HG03135 (cell line): ENCODE measurements at regions not wholly inside any gene's neighbourhood (a gene's known extent, or its start where the extent isn't known, plus 50 kb on each side); places are given as distances from the start of the nearest gene placed in this dataset.
"Not testable (repeated sequence)": the region's sequence is repeated elsewhere in the genome, so short reads cannot be mapped to it uniquely, and the experiment has no call there.

Experiments
- ATAC-seq: cut with Tn5 transposase; IDR thresholded peaks from one replicate; pipeline ENCODE4 v1.9.1; 2021; ENCODE audit warnings: mild to moderate bottlenecking, moderate library complexity; ENCODE audit not compliant: unreplicated experiment

DNA sequence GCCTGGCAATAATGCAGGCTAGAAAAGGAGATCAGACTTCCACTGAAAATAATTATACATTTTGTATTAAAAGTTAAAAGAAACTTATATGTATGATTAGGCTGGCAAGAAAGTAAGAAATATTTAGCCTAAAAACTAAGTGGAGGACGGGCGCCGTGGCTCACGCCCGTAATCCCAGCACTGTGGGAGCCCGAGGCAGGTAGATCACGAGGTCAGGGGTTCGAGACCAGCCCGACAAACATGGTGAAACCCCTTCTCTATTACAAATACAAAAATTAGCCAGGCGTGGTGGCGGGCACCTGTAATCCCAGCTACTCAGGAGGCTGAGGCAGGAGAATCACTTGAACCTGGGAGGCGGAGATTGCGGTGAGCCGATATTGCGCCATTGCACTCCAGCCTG is 707.0 kb downstream of the C6orf118 start:
- ATAC-seq, result not testable (repeated sequence)

DNA sequence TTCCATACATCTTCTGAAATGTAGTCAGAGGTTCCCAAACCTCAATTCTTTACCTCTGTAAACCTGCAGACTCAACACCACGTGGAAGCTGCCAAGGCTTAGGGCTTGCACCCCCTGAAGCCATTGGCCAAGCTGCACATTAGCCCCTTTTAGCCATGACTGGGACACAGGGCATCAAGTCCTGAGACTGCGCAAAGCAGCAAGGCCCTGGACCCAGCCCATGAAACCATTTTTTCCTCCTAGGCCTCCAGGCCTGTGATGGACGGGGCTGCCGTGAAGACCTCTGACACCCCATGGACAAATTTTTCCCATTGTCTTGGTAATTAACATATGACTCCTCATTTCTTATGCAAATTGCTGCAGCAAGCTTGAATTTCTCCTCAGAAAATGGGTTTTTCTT is 727.8 kb downstream of the C6orf118 start:
- ATAC-seq, result no peak

DNA sequence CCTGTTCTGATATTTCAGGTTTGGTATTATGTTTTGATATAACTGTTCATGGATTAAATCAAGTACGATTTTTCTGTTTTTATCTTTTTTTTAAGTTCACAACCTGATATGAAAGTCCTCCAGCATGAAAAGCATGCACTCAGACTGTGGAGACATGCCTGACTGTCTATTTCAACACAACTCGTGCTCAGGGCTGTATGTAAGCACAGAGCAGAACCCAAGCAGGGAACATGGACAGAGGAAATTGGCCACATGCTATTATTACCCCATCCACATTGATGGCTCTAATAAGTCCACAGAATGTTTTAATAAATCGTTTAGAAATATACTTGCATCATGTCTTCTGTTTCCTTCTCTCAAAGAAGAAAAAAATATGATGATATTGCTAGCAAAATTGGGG is 730.4 kb downstream of the C6orf118 start:
- no peak for ATAC-seq

DNA sequence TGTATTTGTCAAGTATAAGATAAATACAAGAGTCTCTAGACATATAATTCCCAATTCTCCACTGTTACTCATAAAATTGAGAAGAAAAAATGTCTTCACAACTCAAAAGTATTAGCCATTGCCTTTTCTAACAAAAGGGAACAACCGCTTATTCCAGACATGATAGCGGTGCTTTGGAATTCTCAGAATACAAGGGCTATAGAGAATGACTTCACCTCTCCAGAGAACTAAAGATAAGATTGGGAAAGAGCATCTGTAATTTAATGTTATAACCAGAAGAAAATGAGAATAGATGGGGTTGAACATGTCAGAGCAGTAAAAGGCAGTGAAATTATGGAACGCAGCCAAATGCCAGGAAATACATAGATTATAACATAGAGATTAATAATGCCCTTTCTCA is 730.8 kb downstream of the C6orf118 start:
- no peak for ATAC-seq

DNA sequence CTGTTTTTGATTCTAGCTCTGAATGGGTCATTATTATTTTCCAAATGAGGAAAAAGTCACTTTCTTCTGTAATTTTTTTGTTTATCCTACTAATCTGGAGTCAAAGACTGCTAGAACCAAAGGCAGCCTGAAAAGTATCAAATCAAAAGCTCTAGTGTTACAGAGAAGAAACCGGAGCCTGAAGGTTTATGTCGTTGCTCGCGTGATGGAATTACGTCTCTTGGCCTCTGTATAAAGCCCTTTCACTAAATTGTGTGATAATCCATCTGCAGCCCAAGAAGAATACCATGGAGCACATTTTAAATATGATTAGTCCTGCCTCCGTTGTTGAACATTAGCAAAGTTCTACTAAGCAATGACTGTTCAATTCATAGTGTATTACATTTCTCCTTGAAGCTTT is 738.6 kb downstream of the C6orf118 start:
- no peak for ATAC-seq

DNA sequence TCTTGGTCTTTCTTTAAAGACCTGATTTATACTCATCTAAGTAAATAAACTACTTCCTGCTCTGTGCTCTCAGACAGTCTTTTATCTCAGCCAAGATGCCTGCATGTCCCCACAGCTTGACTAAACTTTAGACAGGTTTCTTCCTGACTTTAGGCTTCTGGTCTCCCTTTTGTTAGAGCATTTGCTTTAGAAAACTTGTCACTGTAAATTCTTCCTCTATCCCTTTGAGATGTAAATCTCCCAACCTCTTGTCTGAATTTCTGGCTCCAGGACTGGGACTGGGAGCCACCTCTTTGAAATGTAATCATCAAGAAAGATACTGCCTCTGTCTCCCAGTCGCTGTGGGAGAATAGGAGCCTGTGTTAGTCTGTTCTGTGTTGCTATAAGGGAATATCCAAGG is 739.9 kb downstream of the C6orf118 start:
- no peak for ATAC-seq

DNA sequence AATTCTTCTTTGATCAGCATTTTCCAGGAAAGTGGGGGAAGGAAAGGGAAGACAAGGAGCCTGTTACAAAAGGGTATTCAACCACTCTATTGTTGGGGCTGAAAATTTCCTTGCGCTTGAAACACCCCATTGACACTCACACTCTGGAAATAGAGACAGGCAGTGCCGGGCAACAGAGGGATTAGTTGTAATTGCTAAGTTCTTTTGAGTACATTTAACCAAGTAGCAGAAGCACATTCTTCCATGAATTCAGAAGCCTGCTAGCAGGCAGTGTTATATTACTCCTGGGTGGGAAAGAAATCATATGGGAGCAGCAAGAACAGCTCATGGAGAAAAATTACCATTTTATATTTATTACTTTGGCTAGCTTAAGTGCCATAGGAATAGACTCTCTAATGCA is 745.5 kb downstream of the C6orf118 start:
- no peak for ATAC-seq

DNA sequence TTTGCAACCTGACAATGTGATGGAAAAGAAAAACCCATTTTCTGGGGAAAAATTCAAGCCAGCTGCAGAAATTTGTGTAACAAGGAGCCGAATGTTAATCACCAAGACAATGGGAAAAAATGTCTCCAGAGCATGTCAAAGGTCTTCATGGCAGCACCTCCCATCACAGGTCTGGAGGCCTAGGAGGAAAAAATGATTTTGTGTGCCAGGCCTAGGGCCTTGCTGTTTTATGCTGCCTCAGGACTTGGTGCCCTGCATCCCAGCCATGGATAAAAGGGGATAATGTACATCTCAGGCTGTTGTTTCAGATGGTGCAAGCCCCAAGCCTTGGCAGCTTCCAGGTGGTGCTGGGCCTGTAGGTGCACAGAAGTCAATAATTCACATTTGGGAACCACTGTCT is 747.7 kb downstream of the C6orf118 start:
- no peak for ATAC-seq

DNA sequence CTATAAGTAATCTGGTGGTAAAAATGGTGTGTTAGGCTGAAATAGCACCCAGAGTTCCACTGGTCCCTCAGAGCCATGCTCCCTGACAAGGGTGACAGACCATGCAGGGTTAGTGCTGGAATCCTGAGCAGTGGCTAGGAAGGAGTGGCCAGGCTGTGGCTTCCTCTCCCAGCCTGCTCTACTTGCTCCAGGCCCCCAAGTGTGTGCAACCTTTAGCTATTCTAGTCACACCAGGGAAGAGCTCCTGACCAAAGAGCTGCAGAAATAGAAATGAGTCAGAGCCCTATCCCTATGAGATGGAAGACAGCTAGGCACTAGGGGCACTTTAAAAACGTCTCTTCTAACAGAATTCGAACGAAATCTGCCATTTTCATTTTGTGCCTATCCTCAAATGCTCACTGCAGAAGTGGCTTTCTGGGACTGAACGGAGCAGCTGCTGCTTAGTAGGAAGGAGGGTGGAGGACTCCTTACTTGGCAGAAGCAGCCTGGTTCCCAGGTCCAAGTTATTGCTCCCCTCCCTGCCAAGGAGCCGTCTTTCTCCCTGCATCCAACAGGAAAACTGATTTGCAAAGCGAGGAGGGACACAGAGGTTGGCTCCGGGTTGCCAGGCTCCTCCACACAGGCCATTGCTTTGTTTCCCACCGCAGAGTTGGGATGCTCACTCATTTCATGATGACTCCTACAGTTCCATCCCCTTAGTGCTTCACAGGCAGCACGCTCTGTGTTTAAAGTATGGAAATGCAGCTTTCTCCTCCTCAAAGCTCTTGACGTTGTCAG is 754.5 kb downstream of the C6orf118 start:
- no peak for ATAC-seq

DNA sequence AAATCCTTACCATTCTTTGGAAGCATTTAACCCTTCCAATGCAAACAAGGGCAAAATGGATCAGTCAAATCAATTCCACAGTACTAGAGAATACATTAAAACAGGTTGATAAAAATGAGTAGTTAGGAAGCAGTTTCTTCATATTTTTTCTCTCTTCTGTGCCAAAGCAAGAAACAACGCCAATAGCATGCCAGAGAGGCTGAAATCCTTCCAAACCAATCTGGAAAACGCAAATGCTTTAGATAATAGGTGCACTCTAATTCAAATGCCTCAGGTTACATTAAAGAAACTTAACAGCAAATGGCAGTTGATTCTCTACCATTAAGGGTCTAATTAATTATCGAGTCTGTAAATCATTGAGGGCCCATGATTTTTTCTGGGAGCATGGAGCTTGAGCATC is 755.2 kb downstream of the C6orf118 start:
- no peak for ATAC-seq

DNA sequence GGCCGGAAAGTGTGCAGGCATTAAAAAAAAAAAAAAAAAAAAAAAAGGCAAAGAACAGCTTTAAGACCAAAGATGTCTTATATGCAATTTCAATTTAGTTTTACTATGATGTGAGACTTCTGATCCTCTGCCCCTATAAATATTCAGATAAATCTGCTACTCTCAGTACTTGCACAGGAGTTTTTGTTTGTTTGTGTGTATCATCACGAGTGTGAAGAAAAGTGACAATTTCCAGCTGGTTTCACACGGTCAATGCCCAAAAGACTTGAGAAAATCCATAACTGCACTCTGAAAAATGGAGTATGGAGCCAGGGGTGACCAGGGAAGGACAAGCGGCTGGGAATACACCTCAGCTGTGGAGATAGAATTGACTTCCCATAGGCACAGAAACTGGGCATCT is 757.7 kb downstream of the C6orf118 start:
- no peak for ATAC-seq

DNA sequence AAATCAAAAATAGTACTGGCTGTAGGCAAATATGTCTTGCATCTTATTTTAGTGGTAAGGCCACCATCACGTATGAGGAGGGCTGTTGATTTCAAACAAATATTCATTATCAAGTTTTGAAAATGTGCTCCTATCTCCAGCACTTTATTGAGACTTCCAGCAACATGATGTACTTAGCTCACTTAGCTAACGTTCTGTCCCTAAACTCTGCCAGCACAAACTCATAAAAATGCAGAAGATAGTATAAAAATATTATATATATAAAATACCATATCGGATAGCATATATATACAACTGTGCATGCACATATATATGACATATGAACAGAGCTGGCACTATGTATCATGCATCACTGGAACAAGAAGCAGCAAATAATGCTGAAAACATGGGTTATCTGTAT is 762.3 kb downstream of the C6orf118 start:
- ATAC-seq, result no peak

DNA sequence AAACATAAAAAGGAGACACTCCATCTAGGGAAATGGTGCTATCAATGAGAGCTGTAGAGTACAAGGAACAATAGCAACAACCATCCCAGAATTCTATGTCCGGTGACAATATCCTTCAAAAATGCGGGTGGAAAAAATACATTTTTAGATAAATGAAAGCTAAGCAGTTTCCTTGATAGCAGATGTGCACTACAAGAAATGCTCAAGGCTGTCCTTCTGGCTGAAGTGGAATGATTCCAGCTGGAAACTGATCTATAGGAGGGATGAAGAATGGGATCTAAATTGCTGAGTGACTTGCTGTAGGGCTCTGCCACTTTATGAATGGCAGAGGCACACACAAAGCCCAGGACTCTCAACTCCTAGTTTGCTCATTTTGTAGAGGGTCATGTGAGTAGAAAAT is 763.1 kb downstream of the C6orf118 start:
- no peak for ATAC-seq

DNA sequence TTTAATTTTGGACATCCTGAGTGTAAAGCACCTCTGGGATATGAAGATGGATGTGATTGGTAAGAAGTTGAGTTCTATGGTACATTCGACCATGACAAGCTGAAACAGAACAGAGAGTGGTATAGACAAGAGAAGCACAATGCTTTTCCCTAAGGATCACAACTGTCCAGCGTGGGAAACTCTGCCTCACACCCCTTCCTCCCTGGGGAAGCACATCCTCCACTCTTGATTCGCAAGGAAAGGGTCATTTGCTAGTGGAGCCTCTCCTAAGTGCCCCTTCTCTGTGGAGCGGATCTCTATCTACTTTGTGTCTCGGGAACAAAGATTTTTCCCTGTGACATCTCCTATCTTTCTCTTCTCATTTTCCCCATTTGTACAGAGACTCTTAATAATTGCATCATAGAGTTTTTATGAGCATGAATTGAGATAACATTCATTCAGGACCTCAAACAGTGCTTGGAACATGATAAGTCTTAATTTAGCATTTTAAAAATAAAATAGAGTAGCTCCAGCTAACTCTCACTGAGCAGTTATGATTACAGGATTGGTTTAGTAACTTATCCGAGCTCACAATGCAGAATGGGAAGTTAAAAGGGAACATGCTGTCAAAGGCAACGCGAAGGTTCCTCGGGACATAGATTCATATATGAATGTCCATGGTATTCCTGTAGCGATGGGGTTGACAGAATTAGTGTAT is 775.2 kb downstream of the C6orf118 start:
- ATAC-seq, result no peak

DNA sequence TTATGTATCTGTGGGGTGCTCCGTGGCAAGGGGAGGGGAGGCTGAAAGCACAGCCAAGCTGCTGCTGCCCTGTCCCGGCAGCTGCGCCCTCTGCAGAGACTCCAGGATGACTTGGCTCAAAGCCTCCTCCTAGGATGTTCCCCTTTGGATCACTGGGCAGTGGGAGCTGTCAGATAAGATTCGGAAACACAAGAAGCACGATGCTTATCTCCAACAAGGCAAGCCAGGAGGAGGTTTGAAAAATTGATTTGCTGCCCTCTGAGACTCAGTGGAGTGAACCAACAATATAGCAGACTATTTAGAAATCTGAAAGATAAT is 776.4 kb downstream of the C6orf118 start:
- ATAC-seq, result no peak

DNA sequence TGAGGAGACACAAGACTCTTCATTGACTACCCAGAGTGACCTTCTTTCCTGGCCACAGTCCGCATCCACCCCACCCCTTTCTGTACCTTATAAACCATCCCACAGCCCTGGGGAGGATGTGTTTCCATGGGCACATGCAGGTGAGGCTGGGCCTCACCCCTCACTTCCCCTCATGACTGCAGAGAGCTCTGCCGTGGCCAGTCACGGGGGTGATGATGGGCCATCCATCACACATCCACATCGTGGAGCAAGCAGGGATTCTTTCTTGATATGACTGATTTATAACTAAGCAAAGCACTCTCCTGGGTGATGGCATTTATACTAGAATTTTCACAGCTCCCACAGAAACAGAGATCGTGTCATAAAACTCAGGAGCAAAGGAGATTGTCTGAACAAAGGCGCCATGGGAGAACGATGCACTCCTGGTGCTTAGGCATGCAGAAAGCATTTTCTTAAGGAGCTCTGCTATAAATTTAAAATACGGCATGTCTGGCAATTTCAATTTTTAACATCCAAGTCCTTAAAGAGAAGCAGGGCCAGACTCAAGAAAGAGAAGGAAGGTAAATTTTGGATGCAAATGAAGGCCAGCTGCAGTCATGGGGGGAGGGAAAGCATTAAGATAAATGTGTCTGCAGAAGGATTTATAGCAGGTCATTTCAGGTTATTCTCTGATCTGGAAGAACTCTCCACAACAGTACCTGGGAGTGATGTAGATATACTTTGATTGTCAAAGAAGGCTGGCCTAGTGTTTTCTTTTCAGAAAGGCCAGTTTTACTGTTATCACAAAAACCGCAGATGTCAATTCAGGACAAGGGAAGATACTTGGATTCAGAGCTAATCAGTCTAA is 777.0 kb downstream of the C6orf118 start:
- no peak for ATAC-seq

DNA sequence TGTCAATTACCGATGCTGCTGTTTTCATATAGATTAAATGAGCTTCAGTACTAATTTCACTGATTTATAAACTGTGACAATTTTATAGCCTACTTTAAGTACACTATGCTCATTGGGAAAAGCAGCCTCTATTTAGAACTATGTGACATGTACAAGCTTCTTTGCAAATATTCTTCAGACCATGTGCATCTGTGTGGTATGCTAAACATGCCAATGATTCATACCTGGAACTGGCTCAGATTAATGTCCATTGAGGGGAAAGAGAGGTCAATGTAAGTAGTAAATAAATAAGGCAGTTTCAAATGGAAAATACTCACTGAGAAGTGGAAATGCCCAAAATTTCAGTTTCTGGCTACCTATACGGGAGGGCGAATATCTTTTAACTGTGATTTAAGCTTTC is 777.7 kb downstream of the C6orf118 start:
- no peak for ATAC-seq

DNA sequence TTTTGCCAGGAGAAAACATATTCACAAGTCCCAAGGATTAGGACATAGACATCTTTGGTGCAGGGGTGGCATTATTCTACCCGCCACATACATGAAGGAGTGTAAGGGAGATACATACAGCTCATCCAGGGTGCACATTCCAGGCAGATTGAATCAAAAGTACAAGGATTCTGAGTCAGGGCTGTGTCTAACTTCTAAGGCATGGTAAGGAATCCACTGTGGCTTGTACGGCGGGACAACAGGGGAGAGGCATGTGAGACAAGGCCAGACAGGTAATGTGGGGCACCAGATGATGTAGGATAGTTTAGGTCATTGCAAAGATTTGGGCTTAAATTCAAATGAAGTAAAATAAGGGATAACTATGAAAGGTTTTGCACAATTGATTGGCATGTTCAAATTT is 780.9 kb downstream of the C6orf118 start:
- no peak for ATAC-seq

DNA sequence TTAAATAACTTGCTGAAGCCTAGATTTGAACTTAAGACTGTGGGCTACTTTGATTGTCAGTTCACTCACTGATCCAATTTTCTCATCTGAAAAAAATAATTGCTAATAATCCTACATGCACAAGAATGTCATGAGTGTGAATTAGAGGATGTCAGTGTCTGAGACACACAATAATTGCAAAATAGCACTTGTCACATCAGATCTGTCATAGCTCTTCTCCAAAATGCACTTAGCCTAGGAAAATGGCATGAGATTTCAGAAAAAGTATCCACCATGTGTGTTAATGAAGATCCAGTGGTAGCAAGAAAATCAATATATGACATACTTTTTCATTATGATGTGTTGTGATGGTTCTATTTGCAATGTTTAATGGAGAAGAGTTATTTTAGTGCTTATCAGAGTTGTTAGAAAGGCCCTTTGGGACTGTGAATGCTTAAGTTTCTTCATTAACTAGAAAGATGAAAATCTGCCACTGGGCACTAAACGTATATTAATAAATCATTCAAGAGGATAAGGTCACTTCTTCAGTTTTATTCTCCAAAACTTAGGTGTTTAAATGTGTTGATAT is 786.2 kb downstream of the C6orf118 start:
- ATAC-seq, result no peak

DNA sequence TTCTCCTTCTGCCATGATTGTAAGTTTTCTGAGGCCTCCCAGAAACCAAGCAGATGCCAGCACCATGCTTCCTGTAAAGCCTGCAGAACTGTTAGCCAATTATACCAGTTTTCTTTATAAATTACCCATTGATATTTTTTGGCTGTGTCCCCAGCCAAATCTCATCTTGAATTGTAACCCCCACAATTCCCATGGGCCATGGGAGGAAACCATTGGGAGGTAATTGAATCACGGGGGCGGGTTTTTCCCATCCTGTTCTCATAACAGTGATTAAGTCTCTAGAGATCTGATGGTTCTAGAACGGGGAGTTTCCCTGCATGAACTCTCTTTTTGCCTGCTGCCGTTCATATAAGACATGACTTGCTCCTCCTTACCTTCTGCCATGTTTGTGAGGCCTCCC is 788.5 kb downstream of the C6orf118 start:
- no peak for ATAC-seq

DNA sequence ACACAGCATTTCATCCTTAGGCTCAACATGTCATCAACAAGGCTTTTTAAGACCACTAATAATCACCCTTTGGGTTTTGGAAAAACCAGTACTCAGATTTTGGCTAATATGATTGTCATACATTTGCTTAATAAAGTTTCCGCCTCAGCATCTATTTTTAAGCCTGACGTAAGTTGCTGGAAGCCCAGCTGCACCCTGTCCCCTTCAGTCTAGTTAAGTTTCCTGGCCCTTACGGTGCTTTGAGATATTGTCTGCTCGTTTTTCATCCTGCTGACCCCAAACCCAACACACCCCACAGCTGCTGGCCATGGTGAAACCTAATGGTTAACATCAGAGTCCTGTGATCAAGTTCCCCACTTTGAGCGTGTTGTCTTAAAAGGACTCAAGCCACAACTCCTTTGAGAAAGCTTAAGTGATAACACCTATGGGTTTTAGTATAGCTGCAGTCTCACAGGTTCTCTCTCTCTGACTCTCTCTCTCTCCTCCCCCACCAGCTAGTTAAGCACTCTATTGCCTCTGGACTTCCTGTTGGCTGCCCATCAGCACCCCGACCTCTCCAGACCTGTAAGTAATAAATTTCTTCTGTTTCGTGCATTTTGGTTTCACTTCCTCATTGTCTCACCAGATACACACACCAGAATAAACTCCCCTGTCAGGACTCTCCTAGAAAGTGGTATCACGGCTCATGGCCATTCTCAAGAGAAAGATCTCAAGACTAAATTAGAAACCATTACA is 802.0 kb downstream of the C6orf118 start:
- ATAC-seq, result no peak
